Retinal pigment epithelial cell (primary cell): ENCODE measurements at regions not wholly inside any gene's neighbourhood (a gene's known extent, or its start where the extent isn't known, plus 50 kb on each side); places are given as distances from the start of the nearest gene placed in this dataset.

Experiments used
- DNase-seq: peaks from one replicate; pipeline ENCODE4 v3.0.0-alpha.2; 2010; ENCODE audit warnings: low read depth
- H3K4me3 ChIP-seq: 2 replicates; pipeline ENCODE4 v1.5.1; 2011; ENCODE audit warnings: mild to moderate bottlenecking, low read length, control low read depth, moderate library complexity
- CTCF ChIP-seq: conservative IDR thresholded peaks from 2 replicates; pipeline ENCODE4 v1.5.1; 2011; ENCODE audit warnings: low read depth, low read length, control low read depth, inconsistent platforms

DNA sequence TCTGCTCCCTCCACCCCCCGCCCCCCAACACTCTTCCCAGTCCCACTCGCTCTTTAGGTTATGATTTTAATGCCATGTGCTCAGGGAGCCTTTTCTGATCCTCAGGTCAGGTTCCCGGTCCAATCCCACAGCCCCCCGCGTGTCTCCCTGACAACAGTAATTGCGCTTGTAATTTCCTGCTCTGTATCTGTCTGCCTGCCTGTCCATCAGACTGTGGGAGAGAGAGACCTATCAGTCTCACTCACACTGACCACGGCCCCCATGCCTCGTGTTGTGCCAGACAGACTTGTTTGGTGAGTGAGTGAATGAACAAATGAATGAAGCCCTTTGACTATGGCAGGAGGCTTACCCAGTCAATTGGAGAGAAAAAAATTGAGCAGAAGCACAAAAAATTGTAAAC lies 50.8 kb upstream of the ECE1 start:
- no peak for DNase-seq
- H3K4me3 ChIP-seq: no peak overlapping the region
- TF ChIP-seq CTCF: no peak

- no peak overlapping the region for H3K4me3 ChIP-seq
- no peak for DNase-seq
- TF ChIP-seq CTCF: no peak
Measured at GRCh38 chr1:21340230-21340945, 50.1 kb upstream of the ECE1 start.
